GM10248 (cell line): ENCODE measurements at regions not wholly inside any gene's neighbourhood (a gene's known extent, or its start where the extent isn't known, plus 50 kb on each side); places are given as distances from the start of the nearest gene placed in this dataset.

Experiments used
- CTCF ChIA-PET: fragments of 300-600 bp; sonication (Branson Sonifier 250); formaldehyde crosslinking; extraction: SDS; loops from one replicate; lab custom pipeline; 2021; ENCODE audit warnings: antibody characterized with exemption; lab: Yijun Ruan, JAX
- POLR2A ChIA-PET: fragments of 350-650 bp; sonication (Branson Sonifier 250); formaldehyde crosslinking; extraction: SDS; loops from one replicate; lab custom pipeline; 2020; ENCODE audit warnings: antibody characterized with exemption; lab: Yijun Ruan, JAX
- DNase-seq: peaks from one replicate; pipeline ENCODE4 v3.0.0; 2012; ENCODE audit errors: extremely low spot score
- CTCF ChIP-seq: IDR thresholded peaks from 2 replicates; pipeline ENCODE4 v1.5.1; 2012; ENCODE audit warnings: mild to moderate bottlenecking, low read depth; ENCODE audit errors: extremely low read depth, missing control alignments, control extremely low read depth

- ChIA-PET CTCF (no interaction called here), POLR2A (no interaction called here)
- TF ChIP-seq CTCF = no peak
- no peak for DNase-seq
Measured at GRCh38 chr2:152822676-152823075, 104.3 kb downstream of the ARL6IP6 start.

GRCh38 chr2:152820048-152820447 is 101.6 kb downstream of the ARL6IP6 start:
- DNase-seq = no peak
- no peak for TF ChIP-seq CTCF
- CTCF ChIA-PET = no interaction called here
- POLR2A ChIA-PET = no interaction called here

GRCh38 chr2:152815634-152816257 is 97.3 kb downstream of the ARL6IP6 start:
- CTCF ChIA-PET = no interaction called here
- no peak for TF ChIP-seq CTCF
- DNase-seq = no peak
- POLR2A ChIA-PET = no interaction called here

- TF ChIP-seq CTCF = no peak
- ChIA-PET POLR2A (no interaction called here), CTCF (interaction anchor here (0.8 to 1.5 kb wide), 5 partner anchors 10 to 38 kb away, joined by 3 to 6 read pairs (median 3); no protein-coding TSS in a partner anchor)
- DNase-seq = no peak
Measured at GRCh38 chr2:152814475-152815030, 96.1 kb downstream of the ARL6IP6 start.

GRCh38 chr2:152813351-152813750 is 94.9 kb downstream of the ARL6IP6 start:
- ChIA-PET CTCF (interaction anchor here (0.9 to 1.5 kb wide), 6 partner anchors 9 to 37 kb away, joined by 3 to 6 read pairs (median 3); no protein-coding TSS in a partner anchor), POLR2A (no interaction called here)
- no peak for TF ChIP-seq CTCF
- DNase-seq = no peak
